ENCODE measurements at regions not wholly inside any gene's neighbourhood (a gene's known extent, or its start where the extent isn't known, plus 50 kb on each side); places are given as distances from the start of the nearest gene placed in this dataset.

- no peak for DNase-seq
- TF ChIP-seq POLR2A (IDR thresholded peaks at IDR 0.05) = no peak
- no peak for TF ChIP-seq CTCF (IDR thresholded peaks at IDR 0.05)
- TF ChIP-seq POLR2AphosphoS5 (IDR thresholded peaks at IDR 0.05) = no peak
- TF ChIP-seq EP300 (IDR thresholded peaks at IDR 0.05) = no peak
- no peaks in the 10 kb centered on the region for H3K4me1 ChIP-seq
- H3K4me3 ChIP-seq = no peak overlapping the region
- no peaks in the 10 kb centered on the region for H3K27me3 ChIP-seq
- no peak overlapping the region for H3K27ac ChIP-seq
- intact Hi-C loops (cut with DNase I; ENCODE audit: low total_unique reads) = no loop called here
- WGBS, 5 donors = 71 to 81% (median 75%) methylated on average over 5 of the region's 5 CpGs
- H3K9me3 ChIP-seq = peaks cover 0 to 12% (median 0%) of the 10 kb centered on the region in 4 donors
- no peaks in the 10 kb centered on the region for H3K36me3 ChIP-seq
Observed at GRCh38 chr10:37478381-37478780, 353.0 kb downstream of the ANKRD30A start.

- no peak for DNase-seq
Observed at GRCh38 chr10:37476285-37476684, 350.9 kb downstream of the ANKRD30A start.

GRCh38 chr10:37474645-37475044 lies 349.2 kb downstream of the ANKRD30A start:
- no peaks in the 10 kb centered on the region for H3K27me3 ChIP-seq
- TF ChIP-seq POLR2AphosphoS5 (IDR thresholded peaks at IDR 0.05) = no peak
- no peak for TF ChIP-seq EP300 (IDR thresholded peaks at IDR 0.05)
- no peak for TF ChIP-seq CTCF (IDR thresholded peaks at IDR 0.05)
- no peak for TF ChIP-seq POLR2A (IDR thresholded peaks at IDR 0.05)
- no peaks in the 10 kb centered on the region for H3K4me1 ChIP-seq
- no peak overlapping the region for H3K4me3 ChIP-seq
- H3K36me3 ChIP-seq = no peaks in the 10 kb centered on the region
- peaks cover 0 to 25% (median 0%) of the 10 kb centered on the region in 4 donors for H3K9me3 ChIP-seq
- intact Hi-C loops (cut with DNase I; ENCODE audit: low total_unique reads) = no loop called here
- DNase-seq = no peak
- 86 to 94% (median 91%) methylated on average over 9 of the region's 9 CpGs for WGBS, 5 donors
- H3K27ac ChIP-seq = no peak overlapping the region

More at GRCh38 chr10:37476285-37476684, 350.9 kb downstream of the ANKRD30A start:
- peaks cover 0 to 20% (median 0%) of the 10 kb centered on the region in 4 donors for H3K9me3 ChIP-seq
- TF ChIP-seq EP300 (IDR thresholded peaks at IDR 0.05) (no peak), POLR2A (IDR thresholded peaks at IDR 0.05) (no peak), POLR2AphosphoS5 (IDR thresholded peaks at IDR 0.05) (no peak), CTCF (IDR thresholded peaks at IDR 0.05) (no peak)
- no peak overlapping the region for H3K4me3 ChIP-seq
- H3K36me3 ChIP-seq = no peaks in the 10 kb centered on the region
- WGBS, 5 donors = 7 to 46% (median 27%) methylated on average over 1 of the region's 1 CpG
- intact Hi-C loops (cut with DNase I; ENCODE audit: low total_unique reads) = no loop called here
- H3K4me1 ChIP-seq = no peaks in the 10 kb centered on the region
- no peaks in the 10 kb centered on the region for H3K27me3 ChIP-seq
- H3K27ac ChIP-seq = no peak overlapping the region

GRCh38 chr10:37473906-37474305 lies 348.5 kb downstream of the ANKRD30A start:
- no peak overlapping the region for H3K4me3 ChIP-seq
- TF ChIP-seq CTCF (IDR thresholded peaks at IDR 0.05) (no peak), POLR2AphosphoS5 (IDR thresholded peaks at IDR 0.05) (no peak), EP300 (IDR thresholded peaks at IDR 0.05) (no peak), POLR2A (IDR thresholded peaks at IDR 0.05) (no peak)
- no peak for DNase-seq
- intact Hi-C loops (cut with DNase I; ENCODE audit: low total_unique reads) = no loop called here
- H3K27ac ChIP-seq = no peak overlapping the region
- 85 to 93% (median 92%) methylated on average over 4 of the region's 4 CpGs for WGBS, 5 donors
- peaks cover 0 to 25% (median 0%) of the 10 kb centered on the region in 4 donors for H3K9me3 ChIP-seq
- no peaks in the 10 kb centered on the region for H3K27me3 ChIP-seq
- no peaks in the 10 kb centered on the region for H3K36me3 ChIP-seq
- H3K4me1 ChIP-seq = no peaks in the 10 kb centered on the region
